IMR-90 (cell line): ENCODE measurements at regions not wholly inside any gene's neighbourhood (a gene's known extent, or its start where the extent isn't known, plus 50 kb on each side); places are given as distances from the start of the nearest gene placed in this dataset.
A peak's percentile ranks its signal among the peaks of the same experiment; 100 is the strongest.

ENCODE experiments used
- ATAC-seq: fragments of 200-7000 bp; cut with Tn5 transposase; 2 replicates; pipeline ENCODE4 v1.9.1; 2020; ENCODE audit warnings: low read depth, mild to moderate bottlenecking, moderate library complexity
- BruUV-seq: library from RNA; stranded (reverse); fragments of 400-500 nt; replicated peaks from 2 replicates; lab custom pipeline; 2021; lab: Mats Ljungman, UMichigan
- CTCF ChIA-PET: fragments of 300-600 bp; formaldehyde crosslinking; extraction: SDS; loops from one replicate; lab custom pipeline; 2021; ENCODE audit warnings: antibody characterized with exemption; lab: Yijun Ruan, JAX
- POLR2A ChIA-PET: fragments of 300-600 bp; sonication (Branson Sonifier 250); formaldehyde crosslinking; loops from one replicate; lab custom pipeline; 2022; ENCODE audit warnings: antibody characterized with exemption; ENCODE audit not compliant: unreplicated experiment; lab: Charles Lee
- DNase-seq: peaks from one replicate; pipeline ENCODE4 v3.0.0; 2013
- H2AFZ ChIP-seq: replicated peaks from 2 replicates; pipeline ENCODE3; 2013; ENCODE audit warnings: low read length, mild to moderate bottlenecking; ENCODE audit not compliant: poor library complexity
- H2AK5ac ChIP-seq: 2 replicates; pipeline ENCODE4 v1.6.1; 2013; ENCODE audit warnings: low read depth, low read length, inconsistent platforms
- H2AK9ac ChIP-seq: replicated peaks from 2 replicates; pipeline ENCODE3; 2013; ENCODE audit warnings: mild to moderate bottlenecking, low read depth, low read length, moderate library complexity; ENCODE audit not compliant: poor library complexity
- H2BK120ac ChIP-seq: 2 replicates; pipeline ENCODE4 v1.6.1; 2013; ENCODE audit warnings: low read depth, low read length, inconsistent platforms
- H2BK15ac ChIP-seq: 3 replicates; pipeline ENCODE4 v1.6.1; 2013; ENCODE audit warnings: low read depth, low read length, inconsistent platforms
- H2BK20ac ChIP-seq: 2 replicates; pipeline ENCODE4 v1.6.1; 2013; ENCODE audit warnings: low read depth, mild to moderate bottlenecking, inconsistent platforms, low read length, moderate library complexity
- H2BK5ac ChIP-seq: 2 replicates; pipeline ENCODE4 v1.6.1; 2013; ENCODE audit warnings: mild to moderate bottlenecking, low read depth, low read length, inconsistent platforms; ENCODE audit not compliant: poor library complexity, severe bottlenecking
- H3K14ac ChIP-seq: replicated peaks from 2 replicates; pipeline ENCODE4 v1.6.1; 2013; ENCODE audit warnings: low read depth, low read length, inconsistent platforms
- H3K18ac ChIP-seq: 2 replicates; pipeline ENCODE4 v1.6.1; 2013; ENCODE audit warnings: low read depth, low read length, control low read depth
- H3K23ac ChIP-seq: 2 replicates; pipeline ENCODE4 v1.6.1; 2013; ENCODE audit warnings: low read depth, low read length, inconsistent platforms
- H3K27ac ChIP-seq: 2 replicates; pipeline ENCODE4 v1.5.1; 2013; ENCODE audit warnings: mild to moderate bottlenecking, control low read depth, low read length; ENCODE audit not compliant: insufficient read depth
- H3K27me3 ChIP-seq: 2 replicates; pipeline ENCODE4 v1.6.1; 2013; ENCODE audit warnings: low read length; ENCODE audit not compliant: control insufficient read depth, insufficient read depth
- H3K36me3 ChIP-seq: 2 replicates; pipeline ENCODE4 v1.6.1; 2013; ENCODE audit warnings: low read length, mixed read lengths; ENCODE audit not compliant: control insufficient read depth, insufficient read depth
- H3K4ac ChIP-seq: 2 replicates; pipeline ENCODE4 v1.6.1; 2013; ENCODE audit warnings: low read depth, low read length, inconsistent platforms
- H3K4me1 ChIP-seq: 2 replicates; pipeline ENCODE4 v1.6.1; 2013; ENCODE audit warnings: low read length, mixed read lengths; ENCODE audit not compliant: control insufficient read depth, insufficient read depth
- H3K4me2 ChIP-seq: 2 replicates; pipeline ENCODE4 v1.6.1; 2013; ENCODE audit warnings: low read depth, mild to moderate bottlenecking, control low read depth, low read length, moderate library complexity
- H3K4me3 ChIP-seq: 2 replicates; pipeline ENCODE4 v1.5.1; 2013; ENCODE audit warnings: low read depth, mild to moderate bottlenecking, control low read depth, low read length, moderate library complexity; ENCODE audit not compliant: insufficient read depth
- H3K56ac ChIP-seq: 2 replicates; pipeline ENCODE4 v1.6.1; 2013; ENCODE audit warnings: low read length, inconsistent platforms; ENCODE audit not compliant: insufficient read depth; ENCODE audit errors: extremely low read depth
- H3K79me1 ChIP-seq, 2 experiments: 2 replicates each; pipeline ENCODE4 v1.6.1; 2013; ENCODE audit warnings: low read length in 2 of 2, inconsistent platforms in 1 of 2, low read depth in 1 of 2
- H3K9ac ChIP-seq: 2 replicates; pipeline ENCODE4 v1.6.1; 2013; ENCODE audit warnings: low read depth, low read length, control low read depth
- H3K9me1 ChIP-seq: 2 replicates; pipeline ENCODE4 v1.6.1; 2013; ENCODE audit warnings: low read length, inconsistent platforms; ENCODE audit not compliant: insufficient read depth
- H3K9me3 ChIP-seq: 2 replicates; pipeline ENCODE4 v1.6.1; 2013; ENCODE audit warnings: low read length; ENCODE audit not compliant: control insufficient read depth, insufficient read depth
- H4K20me1 ChIP-seq: 2 replicates; pipeline ENCODE4 v1.6.1; 2013; ENCODE audit warnings: low read length, inconsistent platforms; ENCODE audit not compliant: insufficient read depth
- H4K5ac ChIP-seq: 2 replicates; pipeline ENCODE4 v1.6.1; 2013; ENCODE audit warnings: mild to moderate bottlenecking, low read depth, low read length, control low read depth
- H4K8ac ChIP-seq, 2 experiments: 2 replicates each; pipeline ENCODE4 v1.6.1; 2013; ENCODE audit warnings: low read depth in 2 of 2, low read length in 2 of 2, control low read depth in 1 of 2, inconsistent platforms in 1 of 2
- H4K91ac ChIP-seq: 2 replicates; pipeline ENCODE4 v1.6.1; 2013; ENCODE audit warnings: low read depth, low read length, inconsistent platforms; ENCODE audit not compliant: insufficient read depth
- BHLHE40 ChIP-seq: fragments of 150-350 bp; IDR thresholded peaks from 2 replicates; pipeline ENCODE4 v1.6.1; 2016; ENCODE audit warnings: mild to moderate bottlenecking, low read depth, low read length
- ELK1 ChIP-seq: fragments of 150-350 bp; IDR thresholded peaks from 2 replicates; pipeline ENCODE4 v1.6.1; 2016; ENCODE audit warnings: low read depth, mild to moderate bottlenecking, low read length, moderate library complexity, borderline replicate concordance
- MAFK ChIP-seq: IDR thresholded peaks from 2 replicates; pipeline ENCODE4 v1.6.1; 2012; ENCODE audit warnings: low read depth, low read length, improper control_type of control experiment
- MAZ ChIP-seq: IDR thresholded peaks from 2 replicates; pipeline ENCODE4 v1.6.1; 2012; ENCODE audit warnings: low read depth, mild to moderate bottlenecking, low read length, improper control_type of control experiment, moderate library complexity, borderline replicate concordance
- MXI1 ChIP-seq: IDR thresholded peaks from 2 replicates; pipeline ENCODE4 v1.6.1; 2012; ENCODE audit warnings: low read depth, mild to moderate bottlenecking, low read length, moderate library complexity, borderline replicate concordance
- NFE2L2 ChIP-seq: fragments of 150-350 bp; IDR thresholded peaks from 2 replicates; pipeline ENCODE4 v1.6.1; 2016; ENCODE audit warnings: low read depth, mild to moderate bottlenecking, low read length
- RAD21 ChIP-seq: IDR thresholded peaks from 2 replicates; pipeline ENCODE4 v1.6.1; 2012; ENCODE audit warnings: low read length, improper control_type of control experiment
- SMC3 ChIP-seq: fragments of 150-350 bp; IDR thresholded peaks from 2 replicates; pipeline ENCODE4 v1.6.1; 2016; ENCODE audit warnings: low read depth, mild to moderate bottlenecking, antibody characterized with exemption, low read length, moderate library complexity
- WGBS, 2 experiments: methylation state at CpG; one replicate each; pipeline versions ENCODE4 v1.1.5 to v1.1.7; 2013; ENCODE audit warnings: missing lambda C conversion rate in 2 of 2; ENCODE audit not compliant: insufficient read length in 1 of 2; ENCODE audit errors: extremely low coverage in 2 of 2; 5-methylcytosine and 5-hydroxymethylcytosine counted together
- dilution Hi-C: fragments of 300-500 bp; cut with HindIII; formaldehyde crosslinking; loops from one replicate; pipeline ENCODE4 v1.14.3; 2018; ENCODE audit warnings: low sequenced_read_pairs; ENCODE audit not compliant: unreplicated experiment
- in situ Hi-C: fragments of 300-500 bp; cut with MboI; formaldehyde crosslinking; loops from 3 replicates; pipeline ENCODE4 v1.14.3; 2019; ENCODE audit warnings: low sequenced_read_pairs, inconsistent platforms, mixed read lengths
- intact Hi-C: fragments of 100-400 bp; cut with micrococcal nuclease; formaldehyde crosslinking; loops from 2 replicates; pipeline ENCODE4 v1.10.0; 2022

GRCh38 chr2:236888794-236889780 lies 196.6 kb upstream of the COPS8 start (continued):
- TF ChIP-seq MXI1: no peak

DNA sequence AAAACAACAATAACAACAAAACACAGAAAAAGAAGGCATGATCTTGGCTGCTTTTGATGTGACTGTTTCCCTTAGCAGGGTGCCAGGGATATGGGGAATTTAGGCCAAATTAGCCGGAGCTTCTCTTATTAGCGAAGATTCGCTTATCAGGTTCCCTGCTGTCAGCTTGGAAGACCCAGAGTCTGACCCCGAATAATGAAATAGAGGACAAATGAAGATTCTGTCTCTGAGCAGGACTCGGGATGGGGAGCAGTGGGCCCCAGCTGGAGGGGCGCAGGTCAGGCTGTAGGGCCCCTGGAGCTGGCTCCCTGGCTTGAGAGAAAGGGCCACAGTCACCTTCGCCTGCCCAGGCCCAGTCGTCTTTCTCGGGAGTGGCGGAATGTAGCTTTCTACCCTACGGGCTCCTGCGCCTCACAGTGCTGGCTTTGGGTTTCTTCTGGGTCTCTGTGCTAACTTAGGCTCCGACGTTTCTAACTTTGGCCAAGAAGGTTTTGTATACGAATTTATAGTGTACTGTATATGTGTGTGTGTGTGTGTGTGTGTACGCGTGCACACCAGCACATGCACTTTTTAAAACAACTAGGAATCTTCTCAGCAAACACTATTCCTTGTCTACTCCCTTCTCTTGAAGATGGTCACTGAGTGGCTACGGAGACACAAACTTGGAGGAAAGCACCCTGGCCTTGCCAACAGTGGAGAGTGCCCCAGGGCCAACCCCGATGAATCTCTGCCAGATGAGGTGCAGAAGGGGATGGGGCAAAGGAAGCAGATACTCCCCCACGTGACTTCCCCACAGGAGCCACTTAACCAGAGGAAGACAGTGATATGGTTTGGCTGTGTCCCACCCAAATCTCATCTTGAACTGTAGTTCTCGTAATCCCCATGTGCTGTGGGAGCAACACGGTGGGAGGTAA lies 195.6 kb upstream of the COPS8 start:
- H3K4ac ChIP-seq: no peak overlapping the region
- ATAC-seq: no peak
- no peak overlapping the region for H2BK120ac ChIP-seq
- H4K20me1 ChIP-seq: no peaks in the 10 kb centered on the region
- H3K56ac ChIP-seq: no peak overlapping the region
- TF ChIP-seq MAFK (no peak), BHLHE40 (no peak), RAD21 (no peak), MAZ (no peak), ELK1 (no peak), SMC3 (no peak), MXI1 (no peak), NFE2L2 (no peak)
- H3K4me2 ChIP-seq: no peak overlapping the region
- H2AFZ ChIP-seq: peak overlapping the region; percentile 25
- H3K36me3 ChIP-seq: no peaks in the 10 kb centered on the region
- H4K91ac ChIP-seq: no peak overlapping the region
- H2AK9ac ChIP-seq: no peak overlapping the region
- no peak overlapping the region for H4K8ac ChIP-seq
- H3K9ac ChIP-seq: no peak overlapping the region
- no peak overlapping the region for H2AK5ac ChIP-seq
- in situ Hi-C loops: no loop called here
- no peaks in the 10 kb centered on the region for H3K9me3 ChIP-seq
- ChIA-PET POLR2A (no interaction called here), CTCF (no interaction called here)
- no peak overlapping the region for H3K4me3 ChIP-seq
- H2BK15ac ChIP-seq: no peak overlapping the region
- H2BK5ac ChIP-seq: no peak overlapping the region
- no peak overlapping the region for H3K14ac ChIP-seq
- no peak overlapping the region for H3K18ac ChIP-seq
- DNase-seq: no peak
- peaks cover 8% of the 10 kb centered on the region; the same call in 1 of the 2 replicates for H3K4me1 ChIP-seq
- H2BK20ac ChIP-seq: no peak overlapping the region
- BruUV-seq: no TSS peak
- dilution Hi-C loops: no loop called here
- 100% methylated on average over 4 of the region's 22 CpGs; no CpG with 5 or more reads in 1 of the 2 experiments for WGBS, 2 experiments
- H4K5ac ChIP-seq: no peak overlapping the region
- no peaks in the 10 kb centered on the region for H3K79me1 ChIP-seq
- no peak overlapping the region for H3K23ac ChIP-seq
- peaks cover 3% of the 10 kb centered on the region; the same call in 1 of the 2 replicates for H3K27me3 ChIP-seq
- peaks cover 6% of the 10 kb centered on the region; the same call in 1 of the 2 replicates for H3K9me1 ChIP-seq
- intact Hi-C loops: no loop called here
- no peak overlapping the region for H3K27ac ChIP-seq
